ENCODE measurements at regions not wholly inside any gene's neighbourhood (a gene's known extent, or its start where the extent isn't known, plus 50 kb on each side); places are given as distances from the start of the nearest gene placed in this dataset.

- TF ChIP-seq CTCF (IDR thresholded peaks at IDR 0.05; ENCODE audit: unreplicated experiment in 3 of 3) = no peak
- Mint-ChIP-seq H3K27me3 (ENCODE audit: low read depth) (no peaks in the 10 kb centered on the region), H3K4me1 (peaks cover 28% of the 10 kb centered on the region), H3K4me3 (no peak overlapping the region), H3K36me3 (ENCODE audit: low read depth) (no peaks in the 10 kb centered on the region), H3K27ac (peak overlapping the region in 1 of 3 experiments; percentile 18), H3K9me3 (no peaks in the 10 kb centered on the region)
Measured at GRCh38 chr13:76389321-76389720, 496.9 kb downstream of the KCTD12 start.

- no peak for TF ChIP-seq CTCF (IDR thresholded peaks at IDR 0.05; ENCODE audit: unreplicated experiment in 3 of 3)
Measured at GRCh38 chr13:76387566-76387965, 498.6 kb downstream of the KCTD12 start.

GRCh38 chr13:76386321-76386720 lies 499.9 kb downstream of the KCTD12 start:
- TF ChIP-seq CTCF (IDR thresholded peaks at IDR 0.05; ENCODE audit: unreplicated experiment in 3 of 3) = no peak
- no peak overlapping the region for H3K4me3 Mint-ChIP-seq
- no peaks in the 10 kb centered on the region for H3K36me3 Mint-ChIP-seq (ENCODE audit: low read depth)
- peaks cover 4% of the 10 kb centered on the region for H3K9me3 Mint-ChIP-seq
- no peaks in the 10 kb centered on the region for H3K27me3 Mint-ChIP-seq (ENCODE audit: low read depth)
- peaks cover 42% of the 10 kb centered on the region for H3K4me1 Mint-ChIP-seq
- H3K27ac Mint-ChIP-seq = peak overlapping the region; percentile 24 to 84 (median 51)

More at GRCh38 chr13:76387566-76387965, 498.6 kb downstream of the KCTD12 start:
- Mint-ChIP-seq H3K36me3 (ENCODE audit: low read depth) (no peaks in the 10 kb centered on the region), H3K27me3 (ENCODE audit: low read depth) (no peaks in the 10 kb centered on the region), H3K27ac (peak overlapping the region in 1 of 3 experiments; percentile 84), H3K9me3 (peaks cover 4% of the 10 kb centered on the region), H3K4me3 (no peak overlapping the region), H3K4me1 (peaks cover 42% of the 10 kb centered on the region)

GRCh38 chr13:76385586-76385985 lies 500.6 kb downstream of the KCTD12 start:
- H3K4me1 Mint-ChIP-seq = peaks cover 42% of the 10 kb centered on the region
- no peaks in the 10 kb centered on the region for H3K36me3 Mint-ChIP-seq (ENCODE audit: low read depth)
- no peaks in the 10 kb centered on the region for H3K27me3 Mint-ChIP-seq (ENCODE audit: low read depth)
- peaks cover 6% of the 10 kb centered on the region for H3K9me3 Mint-ChIP-seq
- H3K4me3 Mint-ChIP-seq = no peak overlapping the region
- TF ChIP-seq CTCF (IDR thresholded peaks at IDR 0.05; ENCODE audit: unreplicated experiment in 3 of 3) = no peak
- peak overlapping the region in 1 of 3 experiments; percentile 84 for H3K27ac Mint-ChIP-seq

- no peaks in the 10 kb centered on the region for H3K27me3 Mint-ChIP-seq (ENCODE audit: low read depth)
- H3K4me3 Mint-ChIP-seq = peak overlapping the region in 1 of 3 experiments; percentile 39
- peaks cover 13% of the 10 kb centered on the region for H3K9me3 Mint-ChIP-seq
- peaks cover 32% of the 10 kb centered on the region for H3K4me1 Mint-ChIP-seq
- H3K27ac Mint-ChIP-seq = peak overlapping the region; percentile 80 to 90 (median 87)
- no peaks in the 10 kb centered on the region for H3K36me3 Mint-ChIP-seq (ENCODE audit: low read depth)
- TF ChIP-seq CTCF (IDR thresholded peaks at IDR 0.05; ENCODE audit: unreplicated experiment in 3 of 3) = no peak
Measured at GRCh38 chr13:76383676-76384461, 502.3 kb downstream of the KCTD12 start.
